ENCODE measurements at regions not wholly inside any gene's neighbourhood (a gene's known extent, or its start where the extent isn't known, plus 50 kb on each side); places are given as distances from the start of the nearest gene placed in this dataset.

DNA sequence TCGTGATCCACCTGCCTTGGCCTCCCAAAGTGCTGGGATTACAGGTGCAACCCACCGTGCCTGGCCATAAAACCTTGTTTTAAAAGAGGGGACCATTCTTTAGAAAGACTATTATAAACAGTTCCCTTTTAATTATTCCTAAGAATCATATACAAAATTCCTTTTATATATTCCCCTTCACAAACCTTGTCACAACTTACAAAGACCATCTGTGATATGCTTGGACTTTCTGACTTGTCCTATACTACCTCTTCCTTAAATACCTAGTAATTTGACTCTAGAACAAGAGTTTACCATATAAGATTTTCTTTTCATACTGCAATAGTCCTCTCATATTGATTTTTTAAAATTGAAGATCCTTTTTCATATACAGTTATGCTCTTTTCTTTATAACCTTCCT is 135.8 kb upstream of the PRSS16 start:
- TF ChIP-seq CTCF (IDR thresholded peaks at IDR 0.05; ENCODE audit: low read depth, low read length) (no peak), POLR2A (IDR thresholded peaks at IDR 0.05; ENCODE audit: extremely low read depth, insufficient read length) (no peak), MYC (IDR thresholded peaks at IDR 0.05; ENCODE audit: low read depth, low read length) (no peak)
- TF ChIP-seq, protein P1, sequence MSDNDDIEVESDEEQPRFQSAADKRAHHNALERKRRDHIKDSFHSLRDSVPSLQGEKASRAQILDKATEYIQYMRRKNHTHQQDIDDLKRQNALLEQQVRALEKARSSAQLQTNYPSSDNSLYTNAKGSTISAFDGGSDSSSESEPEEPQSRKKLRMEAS (IDR thresholded peaks at IDR 0.05; ENCODE audit: low read depth, low read length), result no peak
- no peak for DNase-seq (ENCODE audit: low read depth)
- no peak overlapping the region for H3K4me3 ChIP-seq (ENCODE audit: low read depth, low read length)

- DNase-seq (ENCODE audit: low read depth), result no peak
- TF ChIP-seq CTCF (IDR thresholded peaks at IDR 0.05; ENCODE audit: low read depth, low read length) (no peak), MYC (IDR thresholded peaks at IDR 0.05; ENCODE audit: low read depth, low read length) (no peak), POLR2A (IDR thresholded peaks at IDR 0.05; ENCODE audit: extremely low read depth, insufficient read length) (no peak)
- TF ChIP-seq, protein P1 (IDR thresholded peaks at IDR 0.05; ENCODE audit: low read depth, low read length), result no peak
- no peak overlapping the region for H3K4me3 ChIP-seq (ENCODE audit: low read depth, low read length)
Observed at GRCh38 chr6:27112974-27113373, 134.5 kb upstream of the PRSS16 start.

DNA sequence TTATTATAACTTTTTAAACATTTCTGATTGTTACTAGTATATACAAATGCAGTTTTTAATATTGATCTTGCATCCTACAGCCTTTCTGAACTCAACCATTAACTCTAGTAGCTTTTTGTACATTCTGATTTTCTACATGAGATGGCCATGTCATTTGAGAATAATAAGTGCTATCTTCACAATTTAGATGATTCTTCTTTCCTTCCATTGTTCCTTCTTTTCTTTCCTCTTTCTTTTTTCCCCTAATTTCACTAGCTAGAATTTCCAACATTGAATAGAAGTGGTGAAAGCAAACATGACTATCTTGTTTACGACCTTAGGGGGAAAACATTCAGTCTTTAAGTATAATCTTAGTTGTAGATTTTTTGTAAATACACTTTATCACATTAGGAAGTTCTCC is 128.2 kb upstream of the PRSS16 start:
- TF ChIP-seq CTCF (IDR thresholded peaks at IDR 0.05; ENCODE audit: low read depth, low read length), result no peak
- TF ChIP-seq, protein P1 (IDR thresholded peaks at IDR 0.05; ENCODE audit: low read depth, low read length), result no peak
- TF ChIP-seq POLR2A (IDR thresholded peaks at IDR 0.05; ENCODE audit: extremely low read depth, insufficient read length), result no peak
- TF ChIP-seq MYC (IDR thresholded peaks at IDR 0.05; ENCODE audit: low read depth, low read length), result no peak
- DNase-seq (ENCODE audit: low read depth), result no peak
- no peak overlapping the region for H3K4me3 ChIP-seq (ENCODE audit: low read depth, low read length)

GRCh38 chr6:27119761-27120160 is 127.7 kb upstream of the PRSS16 start:
- no peak for DNase-seq (ENCODE audit: low read depth)
- TF ChIP-seq MYC (IDR thresholded peaks at IDR 0.05; ENCODE audit: low read depth, low read length) (no peak), CTCF (IDR thresholded peaks at IDR 0.05; ENCODE audit: low read depth, low read length) (no peak), POLR2A (IDR thresholded peaks at IDR 0.05; ENCODE audit: extremely low read depth, insufficient read length) (no peak)
- TF ChIP-seq, protein P1 (IDR thresholded peaks at IDR 0.05; ENCODE audit: low read depth, low read length), result no peak
- no peak overlapping the region for H3K4me3 ChIP-seq (ENCODE audit: low read depth, low read length)

DNA sequence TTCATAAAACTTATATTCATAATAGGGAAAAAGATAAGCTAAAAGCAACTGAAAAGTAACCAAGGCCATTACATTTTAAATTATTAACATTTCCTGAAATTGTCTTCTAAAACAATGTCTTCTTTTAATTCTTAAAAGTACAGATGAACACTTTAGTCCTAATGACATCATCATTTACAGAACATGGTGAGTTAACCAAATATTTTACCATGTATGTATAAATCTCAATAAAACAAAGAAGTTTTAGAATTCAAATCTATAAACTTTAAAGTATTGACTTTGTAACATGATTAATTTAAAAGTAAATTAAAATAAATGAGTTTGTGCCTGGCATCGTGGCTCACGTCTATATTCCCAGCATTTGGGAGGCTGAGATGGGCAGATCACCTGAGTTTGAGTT is 125.9 kb upstream of the PRSS16 start:
- TF ChIP-seq, protein P1 (IDR thresholded peaks at IDR 0.05; ENCODE audit: low read depth, low read length), result no peak
- TF ChIP-seq MYC (IDR thresholded peaks at IDR 0.05; ENCODE audit: low read depth, low read length), result no peak
- no peak for TF ChIP-seq CTCF (IDR thresholded peaks at IDR 0.05; ENCODE audit: low read depth, low read length)
- TF ChIP-seq POLR2A (IDR thresholded peaks at IDR 0.05; ENCODE audit: extremely low read depth, insufficient read length), result no peak
- no peak for DNase-seq (ENCODE audit: low read depth)

DNA sequence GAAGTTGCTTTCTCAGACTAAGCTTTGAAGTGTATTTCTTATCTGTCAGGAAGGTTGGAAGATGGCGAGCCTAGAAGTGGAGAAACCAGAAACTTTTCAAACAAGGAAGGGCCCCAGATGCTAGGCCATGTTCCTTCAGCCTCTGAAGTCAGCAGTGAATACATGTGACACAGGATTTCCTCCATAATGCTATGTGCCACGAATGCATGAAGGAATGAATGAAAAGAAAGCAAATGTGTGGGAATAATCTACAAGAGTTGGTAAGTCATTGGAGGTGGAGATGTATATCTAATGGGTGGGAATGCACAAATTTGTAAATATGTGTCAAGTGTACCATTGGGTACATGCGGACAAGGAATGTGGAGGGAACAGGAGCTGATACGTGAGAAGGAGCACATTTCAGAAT is 123.2 kb upstream of the PRSS16 start:
- DNase-seq (ENCODE audit: low read depth), result no peak
- no peak overlapping the region for H3K4me3 ChIP-seq (ENCODE audit: low read depth, low read length)
- no peak for TF ChIP-seq CTCF (IDR thresholded peaks at IDR 0.05; ENCODE audit: low read depth, low read length)

More for the DNA sequence above, 125.9 kb upstream of the PRSS16 start:
- H3K4me3 ChIP-seq (ENCODE audit: low read depth, low read length), result no peak overlapping the region

Measured in NB4 (cell line).